OCI-LY1 (cell line): ENCODE measurements at regions not wholly inside any gene's neighbourhood (a gene's known extent, or its start where the extent isn't known, plus 50 kb on each side); places are given as distances from the start of the nearest gene placed in this dataset.

Experiments used
- CTCF ChIP-seq: fragments of 200-600 bp; sonication (generic), shearing (Covaris generic); IDR thresholded peaks from 2 replicates; pipeline ENCODE4 v1.5.1; 2017; ENCODE audit warnings: mild to moderate bottlenecking, antibody characterized with exemption, low read length, moderate library complexity, mixed read lengths
- EZH2 ChIP-seq: fragments of 200-600 bp; sonication (generic), shearing (Covaris generic); IDR thresholded peaks from 2 replicates; pipeline ENCODE4 v1.8.0; 2017; ENCODE audit warnings: borderline replicate concordance, mixed run types, mild to moderate bottlenecking, antibody characterized with exemption, low read length, moderate library complexity, mixed read lengths

- no peak for TF ChIP-seq CTCF
- no peak for TF ChIP-seq EZH2
Observed at GRCh38 chr16:16907089-16907488, 528.1 kb downstream of the NPIPA7 start.
